GM13977 (cell line): ENCODE measurements at regions not wholly inside any gene's neighbourhood (a gene's known extent, or its start where the extent isn't known, plus 50 kb on each side); places are given as distances from the start of the nearest gene placed in this dataset.
"Not testable (repeated sequence)": the region's sequence is repeated elsewhere in the genome, so short reads cannot be mapped to it uniquely, and the experiment has no call there.

Experiments used
- DNase-seq: peaks from one replicate; pipeline ENCODE4 v3.0.0; 2012; ENCODE audit warnings: low spot score
- CTCF ChIP-seq: IDR thresholded peaks from 2 replicates; pipeline ENCODE4 v1.5.1; 2012; ENCODE audit warnings: mild to moderate bottlenecking, control low read depth; ENCODE audit not compliant: insufficient read depth; ENCODE audit errors: extremely low read depth, missing control alignments
- in situ Hi-C: fragments of 300-500 bp; cut with MboI; formaldehyde crosslinking; loops from one replicate; pipeline ENCODE4 v1.12.0; 2022; ENCODE audit warnings: low sequenced_read_pairs, low pct_unique_long_range_greater_than_20kb, mixed read lengths, inconsistent platforms; ENCODE audit not compliant: unreplicated experiment

GRCh38 chrX:36898301-36898700, 109.9 kb upstream of the FAM47C start:
- TF ChIP-seq CTCF, result peak; percentile 54
- in situ Hi-C loops, result no loop called here
- peak; percentile 5 for DNase-seq

- DNase-seq, in situ Hi-C loops: not testable (repeated sequence)
These were observed 103.6 kb upstream of the FAM47C start for GRCh38 chrX:36904561-36904960.

- in situ Hi-C loops, result no loop called here
- peak; percentile 12 for DNase-seq
- peak; percentile 49 for TF ChIP-seq CTCF
These were observed 99.1 kb upstream of the FAM47C start for GRCh38 chrX:36908801-36909675.

GRCh38 chrX:36909676-36910030, 98.5 kb upstream of the FAM47C start:
- DNase-seq, result no peak
- no peak for TF ChIP-seq CTCF
- in situ Hi-C loops, result no loop called here

GRCh38 chrX:36913551-36913950, 94.6 kb upstream of the FAM47C start:
- TF ChIP-seq CTCF, result no peak
- in situ Hi-C loops, result no loop called here
- DNase-seq, result no peak

- in situ Hi-C loops, result no loop called here
- no peak for TF ChIP-seq CTCF
- DNase-seq, result no peak
These were observed 91.2 kb upstream of the FAM47C start for GRCh38 chrX:36916941-36917340.

- no peak for DNase-seq
- in situ Hi-C loops, result no loop called here
- no peak for TF ChIP-seq CTCF
These were observed 80.5 kb upstream of the FAM47C start for GRCh38 chrX:36927712-36928111.
